Pancreas (tissue), 10 donors: ENCODE measurements at regions not wholly inside any gene's neighbourhood (a gene's known extent, or its start where the extent isn't known, plus 50 kb on each side); places are given as distances from the start of the nearest gene placed in this dataset.

ENCODE experiments used
- ATAC-seq, 4 donors: fragments of 200-7000 bp; cut with Tn5 transposase; one replicate each; pipeline versions ENCODE4 v1.8.0 to v1.9.1; 2020; ENCODE audit warnings: mild to moderate bottlenecking in 4 of 4, moderate library complexity in 4 of 4
- DNase-seq, 6 donors: peaks; one replicate each; pipeline ENCODE4 v3.0.0-alpha.2; 2020
- FAIRE-seq: peaks from 2 replicates; lab custom pipeline; 2012; peaks lifted over from hg19 to GRCh38; lab: Jason Lieb, UNC
- H3K27ac ChIP-seq, 4 donors: fragments of 200-600 bp; sonication (generic); 1 replicate in 3 of 4; 2 replicates in 1 of 4; pipeline versions ENCODE4 v1.5.0 to v1.8.0; 2020
- H3K27me3 ChIP-seq, 4 donors: fragments of 200-600 bp; one replicate each; pipeline ENCODE4 v1.8.0; 2021
- H3K36me3 ChIP-seq, 3 donors: fragments of 200-600 bp; sonication (generic) in 1 of 3; one replicate each; pipeline versions ENCODE4 v1.5.0 to v1.8.0; 2020 to 2021
- H3K4me1 ChIP-seq, 3 donors: fragments of 200-600 bp; one replicate each; pipeline ENCODE4 v1.8.0; 2021
- H3K4me3 ChIP-seq, 4 donors: fragments of 200-600 bp; sonication (generic) in 2 of 4; one replicate each; pipeline versions ENCODE4 v1.5.0 to v1.8.0; 2020 to 2021
- H3K9me3 ChIP-seq, 4 donors: fragments of 200-600 bp; one replicate each; pipeline ENCODE4 v1.8.0; 2021
- WGBS, 2 donors: extraction: QIAGEN DNeasy Blood & Tissue Kit; methylation state at CpG; one replicate each; pipeline ENCODE4 v1.1.7; 2013; 5-methylcytosine and 5-hydroxymethylcytosine counted together
- intact Hi-C, 3 donors: fragments of 100-400 bp; cut with DNase I; formaldehyde crosslinking; loops; one replicate each; pipeline versions ENCODE4 v1.11.1 to v1.14.2; 2022
- TF ChIP-seq, protein P1 (sequence below), 4 donors: fragments of 200-600 bp; sonication (generic) in 3 of 4; IDR thresholded peaks; one replicate each; pipeline versions ENCODE4 v1.5.0 to v1.8.0; 2021; ENCODE audit warnings: antibody characterized with exemption in 4 of 4
- donor health status: healthy with polysubstance abuse.
- donor health status: DM: no; HTN: no; CAD: no; lungs with moderate emphysema.
- donor health status: DM: no; HTN: no; CAD: no.
- donor health status: control.
- donor health status: control.
- donor health status: Bipolar disorder and iron deficiency.
- donor health status: DM: yes; HTN: yes; CAD: no.
- donor health status: DM: no; HTN: no; CAD: no.
- donor health status: DM: no; HTN: no; CAD: no.
- donor health status: DM: yes; HTN: yes; CAD: no.

GRCh38 chr9:82513976-82514735 is 525.6 kb downstream of the SPATA31D1 start:
- intact Hi-C loops = no loop called here
- no peak overlapping the region for H3K4me3 ChIP-seq
- H3K9me3 ChIP-seq = no peaks in the 10 kb centered on the region
- FAIRE-seq = no peak
- no peaks in the 10 kb centered on the region for H3K27me3 ChIP-seq
- 53% methylated on average over 3 of the region's 3 CpGs for WGBS, 2 donors
- H3K27ac ChIP-seq = no peak overlapping the region
- H3K36me3 ChIP-seq = no peaks in the 10 kb centered on the region
- peak in 2 of 4 donors; percentile 44 to 49 for ATAC-seq
- TF ChIP-seq, protein P1, sequence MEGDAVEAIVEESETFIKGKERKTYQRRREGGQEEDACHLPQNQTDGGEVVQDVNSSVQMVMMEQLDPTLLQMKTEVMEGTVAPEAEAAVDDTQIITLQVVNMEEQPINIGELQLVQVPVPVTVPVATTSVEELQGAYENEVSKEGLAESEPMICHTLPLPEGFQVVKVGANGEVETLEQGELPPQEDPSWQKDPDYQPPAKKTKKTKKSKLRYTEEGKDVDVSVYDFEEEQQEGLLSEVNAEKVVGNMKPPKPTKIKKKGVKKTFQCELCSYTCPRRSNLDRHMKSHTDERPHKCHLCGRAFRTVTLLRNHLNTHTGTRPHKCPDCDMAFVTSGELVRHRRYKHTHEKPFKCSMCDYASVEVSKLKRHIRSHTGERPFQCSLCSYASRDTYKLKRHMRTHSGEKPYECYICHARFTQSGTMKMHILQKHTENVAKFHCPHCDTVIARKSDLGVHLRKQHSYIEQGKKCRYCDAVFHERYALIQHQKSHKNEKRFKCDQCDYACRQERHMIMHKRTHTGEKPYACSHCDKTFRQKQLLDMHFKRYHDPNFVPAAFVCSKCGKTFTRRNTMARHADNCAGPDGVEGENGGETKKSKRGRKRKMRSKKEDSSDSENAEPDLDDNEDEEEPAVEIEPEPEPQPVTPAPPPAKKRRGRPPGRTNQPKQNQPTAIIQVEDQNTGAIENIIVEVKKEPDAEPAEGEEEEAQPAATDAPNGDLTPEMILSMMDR (IDR thresholded peaks at IDR 0.05) = no peak
- DNase-seq = no peak
- H3K4me1 ChIP-seq = peaks cover 0 to 4% (median 3%) of the 10 kb centered on the region in 3 donors

GRCh38 chr9:82518868-82519267 is 530.3 kb downstream of the SPATA31D1 start:
- H3K4me1 ChIP-seq = peaks cover 0 to 2% (median 0%) of the 10 kb centered on the region in 3 donors
- TF ChIP-seq, protein P1 (IDR thresholded peaks at IDR 0.05) = no peak
- peak; percentile 29 for FAIRE-seq
- H3K4me3 ChIP-seq = no peak overlapping the region
- H3K36me3 ChIP-seq = no peaks in the 10 kb centered on the region
- no peaks in the 10 kb centered on the region for H3K27me3 ChIP-seq
- intact Hi-C loops = no loop called here
- no peaks in the 10 kb centered on the region for H3K9me3 ChIP-seq
- ATAC-seq = no peak
- no peak overlapping the region for H3K27ac ChIP-seq
- no peak for DNase-seq

- Histone ChIP-seq H3K27me3 (no peaks in the 10 kb centered on the region), H3K4me3 (no peak overlapping the region), H3K4me1 (no peaks in the 10 kb centered on the region), H3K9me3 (no peaks in the 10 kb centered on the region), H3K27ac (no peak overlapping the region), H3K36me3 (no peaks in the 10 kb centered on the region)
- WGBS, 2 donors = 78 to 86% methylated on average over 1 of the region's 1 CpG
- DNase-seq = no peak
- ATAC-seq = no peak
- TF ChIP-seq, protein P1 (IDR thresholded peaks at IDR 0.05) = no peak
- intact Hi-C loops = no loop called here
- FAIRE-seq = no peak
Measured at GRCh38 chr9:82519332-82519731, 530.8 kb downstream of the SPATA31D1 start.

DNA sequence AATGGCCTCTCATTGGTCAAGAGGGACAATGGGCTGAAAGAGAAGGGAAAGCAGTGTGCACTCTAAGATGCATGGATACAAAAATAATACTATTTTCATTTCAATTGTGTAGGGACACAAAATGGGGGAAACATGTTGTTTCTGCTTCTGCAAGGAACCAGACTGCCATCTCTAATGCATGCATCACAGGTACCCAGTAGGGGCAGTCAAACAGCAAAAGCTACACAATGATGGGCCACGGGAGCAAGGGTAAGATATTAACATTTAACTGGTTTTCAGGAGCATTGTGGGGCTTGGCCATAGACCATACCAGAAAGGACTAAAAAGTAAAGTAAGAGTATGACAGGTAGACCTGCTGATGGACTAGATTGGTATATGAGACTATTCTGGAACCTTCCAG is 535.8 kb downstream of the SPATA31D1 start:
- ATAC-seq (no peak), DNase-seq (no peak), FAIRE-seq (no peak)
- no peaks in the 10 kb centered on the region for H3K9me3 ChIP-seq
- H3K4me3 ChIP-seq = no peak overlapping the region
- 90 to 100% methylated on average over 1 of the region's 1 CpG for WGBS, 2 donors
- no peaks in the 10 kb centered on the region for H3K4me1 ChIP-seq
- H3K36me3 ChIP-seq = no peaks in the 10 kb centered on the region
- intact Hi-C loops = loop anchor here in 1 of 3 donors (10.0 kb wide), 1 partner anchor 90 kb away; no protein-coding TSS in a partner anchor
- no peak overlapping the region for H3K27ac ChIP-seq
- TF ChIP-seq, protein P1 (IDR thresholded peaks at IDR 0.05) = no peak
- no peaks in the 10 kb centered on the region for H3K27me3 ChIP-seq

- no peak overlapping the region for H3K27ac ChIP-seq
- WGBS, 2 donors = 66 to 70% methylated on average over 1 of the region's 1 CpG
- no peak for DNase-seq
- no peak overlapping the region for H3K4me3 ChIP-seq
- H3K27me3 ChIP-seq = no peaks in the 10 kb centered on the region
- H3K4me1 ChIP-seq = no peaks in the 10 kb centered on the region
- ATAC-seq = no peak
- TF ChIP-seq, protein P1 (IDR thresholded peaks at IDR 0.05) = no peak
- no peak for FAIRE-seq
- intact Hi-C loops = loop anchor here in 1 of 3 donors (10.0 kb wide), 1 partner anchor 88 kb away; no protein-coding TSS in a partner anchor
- H3K9me3 ChIP-seq = no peaks in the 10 kb centered on the region
- H3K36me3 ChIP-seq = no peaks in the 10 kb centered on the region
Measured at GRCh38 chr9:82526577-82526976, 536.4 kb downstream of the RASEF start.
